ENCODE measurements at regions not wholly inside any gene's neighbourhood (a gene's known extent, or its start where the extent isn't known, plus 50 kb on each side); places are given as distances from the start of the nearest gene placed in this dataset.
"Not testable (repeated sequence)": the region's sequence is repeated elsewhere in the genome, so short reads cannot be mapped to it uniquely, and the experiment has no call there.

DNA sequence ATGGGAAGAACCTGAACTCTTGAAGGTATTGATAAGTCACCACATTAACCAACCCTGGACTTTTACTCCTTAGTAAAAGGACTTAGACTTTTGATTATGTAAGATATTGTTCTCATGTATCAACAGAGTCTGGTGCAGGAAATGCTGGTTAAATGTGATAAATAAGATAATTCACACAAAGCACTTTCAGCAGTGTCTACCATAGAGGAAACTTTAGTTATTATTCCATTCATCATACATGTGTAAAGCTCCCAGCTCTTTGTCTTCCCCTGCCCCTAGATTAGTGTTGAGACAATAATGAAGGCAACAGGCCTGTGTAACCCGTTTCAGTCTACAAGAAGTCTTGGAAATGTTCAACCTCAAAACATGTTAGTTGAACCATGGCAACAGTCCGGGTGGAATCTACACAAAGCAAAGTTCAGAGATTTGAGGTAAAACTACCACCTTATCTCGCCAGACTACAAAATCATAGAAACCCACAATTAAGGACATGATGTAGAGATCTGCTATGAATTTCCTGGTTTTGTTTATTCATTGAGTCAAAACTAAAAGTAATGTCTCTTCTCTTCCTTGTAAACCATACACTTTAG is 109.9 kb upstream of the ADO start:
- no peaks in the 10 kb centered on the region for H3K4me1 ChIP-seq

DNA sequence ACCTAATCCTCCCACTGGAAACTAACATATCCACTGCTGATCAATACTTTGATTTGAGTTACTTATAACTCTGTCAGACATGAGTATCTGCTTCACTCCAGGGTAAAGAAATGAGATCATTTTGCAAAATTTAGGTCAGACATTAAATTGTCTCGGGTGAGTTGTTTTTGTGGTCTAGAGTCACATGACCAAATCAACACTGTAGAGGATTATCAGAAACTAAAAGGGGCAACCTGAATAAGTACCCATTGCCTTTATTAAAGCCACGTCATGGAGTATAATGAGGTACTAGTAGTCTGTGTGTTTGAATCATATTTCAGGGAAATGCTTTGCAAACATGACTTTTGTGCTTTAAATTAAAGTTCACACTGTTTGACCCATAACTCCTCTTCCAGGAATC is 107.7 kb upstream of the ADO start:
- 55% methylated on average over 2 of the region's 2 CpGs for WGBS (ENCODE audit: insufficient coverage, low coverage, low lambda C conversion rate, missing lambda C conversion rate)
- H3K27ac ChIP-seq, result no peak overlapping the region

More for the DNA sequence above, 109.9 kb upstream of the ADO start:
- Histone ChIP-seq H3K36me3 (no peaks in the 10 kb centered on the region), H3K4me3 (no peak overlapping the region), H3K9me3 (peaks cover 0 to 8% (median 2%) of the 10 kb centered on the region in 4 donors), H3K27me3 (no peaks in the 10 kb centered on the region), H3K27ac (no peak overlapping the region)
- intact Hi-C loops (cut with DNase I), result no loop called here
- WGBS (ENCODE audit: insufficient coverage, low coverage, low lambda C conversion rate, missing lambda C conversion rate), result 33% methylated on average over 3 of the region's 3 CpGs
- no peak for ATAC-seq
- no peak for DNase-seq
- no peak for TF ChIP-seq POLR2A (IDR thresholded peaks at IDR 0.05)
- TF ChIP-seq, protein P1, sequence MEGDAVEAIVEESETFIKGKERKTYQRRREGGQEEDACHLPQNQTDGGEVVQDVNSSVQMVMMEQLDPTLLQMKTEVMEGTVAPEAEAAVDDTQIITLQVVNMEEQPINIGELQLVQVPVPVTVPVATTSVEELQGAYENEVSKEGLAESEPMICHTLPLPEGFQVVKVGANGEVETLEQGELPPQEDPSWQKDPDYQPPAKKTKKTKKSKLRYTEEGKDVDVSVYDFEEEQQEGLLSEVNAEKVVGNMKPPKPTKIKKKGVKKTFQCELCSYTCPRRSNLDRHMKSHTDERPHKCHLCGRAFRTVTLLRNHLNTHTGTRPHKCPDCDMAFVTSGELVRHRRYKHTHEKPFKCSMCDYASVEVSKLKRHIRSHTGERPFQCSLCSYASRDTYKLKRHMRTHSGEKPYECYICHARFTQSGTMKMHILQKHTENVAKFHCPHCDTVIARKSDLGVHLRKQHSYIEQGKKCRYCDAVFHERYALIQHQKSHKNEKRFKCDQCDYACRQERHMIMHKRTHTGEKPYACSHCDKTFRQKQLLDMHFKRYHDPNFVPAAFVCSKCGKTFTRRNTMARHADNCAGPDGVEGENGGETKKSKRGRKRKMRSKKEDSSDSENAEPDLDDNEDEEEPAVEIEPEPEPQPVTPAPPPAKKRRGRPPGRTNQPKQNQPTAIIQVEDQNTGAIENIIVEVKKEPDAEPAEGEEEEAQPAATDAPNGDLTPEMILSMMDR (IDR thresholded peaks at IDR 0.05), result no peak

DNA sequence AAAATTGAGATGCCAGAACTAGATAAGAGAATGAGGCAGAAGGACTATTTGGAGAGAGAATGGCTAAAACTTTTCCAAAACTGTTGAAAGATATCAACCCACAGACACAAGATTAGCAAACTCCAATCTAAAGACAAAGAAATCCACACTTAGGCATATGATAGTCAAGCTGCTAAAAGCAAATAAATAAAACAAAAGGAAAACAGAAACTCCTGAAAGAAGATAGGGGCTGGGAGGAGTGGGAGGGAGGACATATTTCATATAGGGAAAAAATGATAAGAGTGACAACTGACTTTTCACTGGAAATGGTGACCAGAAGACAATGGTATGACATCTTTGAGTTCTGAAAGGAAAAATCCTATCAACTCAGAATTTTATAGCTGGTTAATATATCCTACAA is 105.4 kb upstream of the ADO start:
- no peaks in the 10 kb centered on the region for H3K36me3 ChIP-seq
- peaks cover 0 to 13% (median 2%) of the 10 kb centered on the region in 4 donors for H3K9me3 ChIP-seq
- intact Hi-C loops (cut with DNase I), result no loop called here
- DNase-seq (no peak), ATAC-seq (no peak)
- H3K4me1 ChIP-seq, result no peaks in the 10 kb centered on the region
- TF ChIP-seq, protein P1 (IDR thresholded peaks at IDR 0.05), result no peak
- TF ChIP-seq POLR2A (IDR thresholded peaks at IDR 0.05), result no peak
- no peak overlapping the region for H3K4me3 ChIP-seq
- H3K27ac ChIP-seq, result no peak overlapping the region
- no peaks in the 10 kb centered on the region for H3K27me3 ChIP-seq

More for the DNA sequence above, 107.7 kb upstream of the ADO start:
- Histone ChIP-seq H3K27me3 (no peaks in the 10 kb centered on the region), H3K4me3 (no peak overlapping the region), H3K9me3 (peaks cover 0 to 13% (median 2%) of the 10 kb centered on the region in 4 donors), H3K4me1 (no peaks in the 10 kb centered on the region), H3K36me3 (no peaks in the 10 kb centered on the region)
- intact Hi-C loops (cut with DNase I), result no loop called here
- ATAC-seq, result no peak
- no peak for DNase-seq
- TF ChIP-seq, protein P1 (IDR thresholded peaks at IDR 0.05), result no peak
- TF ChIP-seq POLR2A (IDR thresholded peaks at IDR 0.05), result no peak

DNA sequence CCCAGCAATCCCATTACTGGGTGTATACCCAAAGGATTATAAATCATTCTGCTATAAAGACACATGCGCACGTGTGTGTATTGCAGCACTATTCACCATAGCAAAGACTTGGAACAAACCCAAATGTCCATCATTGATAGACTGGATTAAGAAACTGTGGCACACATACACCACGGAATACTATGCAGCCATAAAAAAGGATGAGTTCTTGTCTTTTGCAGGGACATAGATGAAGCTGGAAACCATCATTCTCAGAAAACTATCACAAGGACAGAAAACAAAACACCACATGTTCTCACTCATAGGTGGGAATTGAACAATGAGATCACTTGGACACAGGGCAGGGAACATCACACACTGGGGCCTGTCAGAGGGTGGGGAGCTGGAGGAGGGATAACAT is 100.4 kb upstream of the ADO start:
- ATAC-seq; H3K27me3 ChIP-seq; H3K4me3 ChIP-seq; H3K4me1 ChIP-seq; DNase-seq; intact Hi-C loops (cut with DNase I); H3K36me3 ChIP-seq; H3K27ac ChIP-seq: not testable (repeated sequence)
- peaks cover 0 to 10% (median 0%) of the 10 kb centered on the region in 4 donors for H3K9me3 ChIP-seq
- WGBS (ENCODE audit: insufficient coverage, low coverage, low lambda C conversion rate, missing lambda C conversion rate), result 79% methylated on average over 3 of the region's 3 CpGs

DNA sequence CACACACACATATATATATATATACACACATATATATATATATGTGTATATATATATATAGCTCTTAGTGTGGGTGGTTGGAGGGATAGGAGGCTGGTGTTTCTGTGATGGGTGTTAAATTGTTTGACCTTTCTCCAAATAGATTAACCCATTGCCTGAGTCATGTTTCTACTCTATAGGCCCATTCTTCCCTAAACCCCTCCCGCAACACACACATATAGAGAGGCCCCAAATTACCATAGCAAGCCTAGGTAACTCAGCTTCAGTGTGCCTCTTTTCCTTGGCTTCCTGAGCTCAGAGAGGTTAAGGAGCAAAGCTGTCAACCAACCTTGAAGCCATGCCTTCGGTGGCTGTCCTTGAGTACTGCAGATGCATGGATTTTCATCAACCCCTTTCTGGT is 98.7 kb upstream of the ADO start:
- Histone ChIP-seq H3K9me3 (no peaks in the 10 kb centered on the region), H3K27me3 (no peaks in the 10 kb centered on the region), H3K36me3 (no peaks in the 10 kb centered on the region), H3K4me3 (no peak overlapping the region), H3K27ac (no peak overlapping the region), H3K4me1 (no peaks in the 10 kb centered on the region)
- TF ChIP-seq, protein P1 (IDR thresholded peaks at IDR 0.05), result no peak
- TF ChIP-seq POLR2A (IDR thresholded peaks at IDR 0.05), result no peak
- WGBS (ENCODE audit: insufficient coverage, low coverage, low lambda C conversion rate, missing lambda C conversion rate), result 90% methylated on average over 1 of the region's 2 CpGs
- intact Hi-C loops (cut with DNase I), result no loop called here
- DNase-seq (no peak), ATAC-seq (no peak)

Data from right lobe of liver (tissue), 6 donors.